Uterus (tissue), 3 donors: ENCODE measurements at regions not wholly inside any gene's neighbourhood (a gene's known extent, or its start where the extent isn't known, plus 50 kb on each side); places are given as distances from the start of the nearest gene placed in this dataset.
"Not testable (repeated sequence)": the region's sequence is repeated elsewhere in the genome, so short reads cannot be mapped to it uniquely, and the experiment has no call there.

Experiments used
- DNase-seq, 2 donors: peaks; one replicate each; pipeline ENCODE4 v3.0.0-alpha.2; 2019 to 2020
- H3K27ac ChIP-seq, 2 donors: fragments of 200-600 bp; sonication (generic); 1 replicate in 1 of 2; 2 replicates in 1 of 2; pipeline ENCODE4 v1.5.1; 2016 to 2018
- H3K27me3 ChIP-seq, 2 donors: fragments of 200-600 bp; sonication (generic); one replicate each; pipeline ENCODE4 v1.5.1; 2018 to 2019; ENCODE audit warnings: control low read depth in 1 of 2
- H3K36me3 ChIP-seq, 2 donors: fragments of 200-600 bp; sonication (generic); one replicate each; pipeline ENCODE4 v1.5.1; 2019; ENCODE audit warnings: control low read depth in 1 of 2
- H3K4me1 ChIP-seq, 2 donors: fragments of 200-600 bp; sonication (generic); one replicate each; pipeline ENCODE4 v1.5.1; 2018 to 2019; ENCODE audit warnings: control low read depth in 1 of 2
- H3K4me3 ChIP-seq, 2 donors: fragments of 200-600 bp; sonication (generic); 1 replicate in 1 of 2; 2 replicates in 1 of 2; pipeline ENCODE4 v1.5.1; 2018 to 2019; ENCODE audit warnings: mild to moderate bottlenecking in 1 of 2
- H3K9me3 ChIP-seq, 2 donors: fragments of 200-600 bp; sonication (generic); one replicate each; pipeline ENCODE4 v1.5.1; 2019; ENCODE audit warnings: control low read depth in 1 of 2
- CTCF ChIP-seq, 4 experiments: fragments of 200-600 bp in 2 of 4; fragments of 450-650 bp in 2 of 4; sonication (generic) in 2 of 4; IDR thresholded peaks; one replicate each; pipeline ENCODE4 v1.5.1; 2016 to 2019; ENCODE audit warnings: antibody characterized with exemption in 4 of 4, mild to moderate bottlenecking in 2 of 4, moderate library complexity in 1 of 4
- POLR2A ChIP-seq, 2 donors: fragments of 450-650 bp; IDR thresholded peaks; one replicate each; pipeline ENCODE4 v1.6.1; 2016; ENCODE audit warnings: antibody characterized with exemption in 2 of 2, mild to moderate bottlenecking in 1 of 2, moderate library complexity in 1 of 2
- intact Hi-C: fragments of 100-400 bp; cut with DNase I; formaldehyde crosslinking; loops from one replicate; pipeline ENCODE4 v1.15.1; 2023; ENCODE audit warnings: low total_unique reads
- donor health status: DM: yes; HTN: yes; CAD: no.

DNA sequence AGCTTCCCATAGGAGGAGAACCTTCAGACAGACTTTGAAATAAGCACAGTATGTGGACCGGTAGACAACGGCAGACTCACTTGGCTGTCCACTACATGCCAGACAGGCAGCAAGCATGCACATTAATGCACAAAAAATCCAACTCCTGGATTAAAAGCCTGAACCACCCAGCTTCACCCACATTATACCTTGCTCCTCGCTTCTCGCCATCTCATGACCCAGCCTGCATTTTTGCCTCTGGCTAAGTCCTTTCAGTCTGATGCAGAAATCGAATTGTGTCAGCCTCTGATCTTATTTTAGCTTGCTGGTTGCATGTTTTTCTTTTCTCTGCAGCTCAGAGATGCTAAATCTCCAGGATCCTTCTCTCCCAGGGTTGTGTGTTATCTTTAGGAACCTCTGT lies 358.7 kb downstream of the RFC3 start:
- intact Hi-C loops: no loop called here
- no peaks in the 10 kb centered on the region for H3K36me3 ChIP-seq
- H3K4me3 ChIP-seq: no peak overlapping the region
- H3K9me3 ChIP-seq: no peaks in the 10 kb centered on the region
- DNase-seq: no peak
- H3K27ac ChIP-seq: no peak overlapping the region
- H3K27me3 ChIP-seq: no peaks in the 10 kb centered on the region
- TF ChIP-seq POLR2A (IDR thresholded peaks at IDR 0.05) (no peak), CTCF (IDR thresholded peaks at IDR 0.05) (no peak)
- H3K4me1 ChIP-seq: no peaks in the 10 kb centered on the region

DNA sequence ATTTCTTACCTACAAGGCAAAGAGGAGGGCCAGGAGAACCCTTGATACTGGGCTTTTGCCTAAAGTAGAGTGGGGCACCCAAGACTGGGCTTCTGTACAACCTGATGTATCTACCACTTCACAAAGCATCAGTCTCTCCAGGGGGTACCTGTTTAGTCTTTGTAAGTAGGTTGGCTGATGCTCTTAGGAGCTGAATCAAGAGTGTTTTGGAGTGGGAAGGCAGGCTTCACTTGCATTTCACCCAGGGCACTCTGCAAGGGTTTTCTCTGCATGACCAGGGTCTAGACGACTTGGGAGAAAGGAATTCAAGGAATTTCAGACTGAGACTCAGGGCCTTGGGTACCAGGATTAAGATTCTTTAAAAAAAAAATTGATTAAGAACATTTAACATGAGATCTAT lies 361.5 kb downstream of the RFC3 start:
- DNase-seq: no peak
- Histone ChIP-seq H3K27ac (no peak overlapping the region), H3K4me1 (no peaks in the 10 kb centered on the region), H3K9me3 (no peaks in the 10 kb centered on the region), H3K36me3 (no peaks in the 10 kb centered on the region), H3K27me3 (no peaks in the 10 kb centered on the region), H3K4me3 (no peak overlapping the region)
- intact Hi-C loops: no loop called here
- no peak for TF ChIP-seq POLR2A (IDR thresholded peaks at IDR 0.05)
- no peak for TF ChIP-seq CTCF (IDR thresholded peaks at IDR 0.05)

DNA sequence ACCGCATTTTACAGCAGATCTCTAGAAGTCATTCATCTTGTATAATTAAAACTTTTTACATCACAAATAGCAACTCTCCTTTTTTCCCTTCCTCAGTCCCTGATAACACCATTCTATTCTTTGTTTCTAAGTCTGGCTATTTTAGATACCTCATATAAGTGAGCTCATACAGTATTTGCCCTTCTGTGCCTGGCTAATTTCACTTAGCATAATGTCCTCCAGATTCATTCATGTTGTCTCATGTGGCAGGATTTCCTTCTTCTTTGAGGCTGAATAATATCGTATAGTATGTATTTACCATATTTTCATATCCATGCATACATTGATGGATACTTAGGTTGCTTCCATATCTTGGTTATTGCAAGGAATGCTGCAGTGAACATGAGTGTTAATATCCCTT lies 362.0 kb downstream of the RFC3 start:
- TF ChIP-seq CTCF (IDR thresholded peaks at IDR 0.05) (no peak), POLR2A (IDR thresholded peaks at IDR 0.05) (no peak)
- intact Hi-C loops: no loop called here
- no peaks in the 10 kb centered on the region for H3K36me3 ChIP-seq
- no peak overlapping the region for H3K4me3 ChIP-seq
- DNase-seq: no peak
- H3K9me3 ChIP-seq: no peaks in the 10 kb centered on the region
- no peaks in the 10 kb centered on the region for H3K27me3 ChIP-seq
- H3K27ac ChIP-seq: no peak overlapping the region
- no peaks in the 10 kb centered on the region for H3K4me1 ChIP-seq

- H3K36me3 ChIP-seq, H3K4me1 ChIP-seq, H3K27ac ChIP-seq, intact Hi-C loops, H3K27me3 ChIP-seq, H3K9me3 ChIP-seq, H3K4me3 ChIP-seq, DNase-seq: not testable (repeated sequence)
Measured at GRCh38 chr13:34181256-34181655, 363.3 kb downstream of the RFC3 start.

DNA sequence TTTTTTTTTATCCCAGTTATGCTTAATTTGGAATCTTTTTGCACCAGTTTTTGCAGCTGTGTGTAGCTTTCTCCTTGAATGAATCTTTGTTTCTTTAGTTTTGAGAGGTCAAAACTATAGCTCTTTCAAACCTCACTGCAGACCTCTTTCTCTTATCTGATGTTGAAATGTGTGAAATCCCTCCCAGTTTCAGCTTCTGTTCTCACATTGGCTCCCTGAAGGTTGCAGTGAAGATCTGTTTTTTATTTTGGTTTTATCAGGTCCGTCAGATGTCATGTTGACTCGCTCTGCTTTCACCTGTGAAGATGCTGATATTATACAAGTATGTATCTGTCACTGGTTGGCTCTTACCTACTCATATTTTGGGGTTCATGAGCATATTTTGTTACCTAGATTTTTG lies 372.0 kb downstream of the RFC3 start:
- no peak for DNase-seq
- intact Hi-C loops: no loop called here
- TF ChIP-seq POLR2A (IDR thresholded peaks at IDR 0.05) (no peak), CTCF (IDR thresholded peaks at IDR 0.05) (no peak)

More for the DNA sequence above, 372.0 kb downstream of the RFC3 start:
- Histone ChIP-seq H3K27ac (no peak overlapping the region), H3K4me3 (no peak overlapping the region), H3K36me3 (no peaks in the 10 kb centered on the region), H3K27me3 (no peaks in the 10 kb centered on the region), H3K9me3 (peaks cover 0 to 5% of the 10 kb centered on the region in 2 donors), H3K4me1 (no peaks in the 10 kb centered on the region)
